GM23338 (cell line): ENCODE measurements at regions not wholly inside any gene's neighbourhood (a gene's known extent, or its start where the extent isn't known, plus 50 kb on each side); places are given as distances from the start of the nearest gene placed in this dataset.

Source experiments
- ATAC-seq: fragments of 200-7000 bp; cut with Tn5 transposase; 3 replicates; pipeline ENCODE4 v1.9.1; 2020
- DNase-seq: peaks from one replicate; pipeline ENCODE4 v3.0.0-alpha.2; 2015; ENCODE audit warnings: low spot score
- H2AFZ ChIP-seq: fragments of 200-600 bp; sonication (generic); 2 replicates; pipeline ENCODE4 v1.8.0; 2016; ENCODE audit warnings: antibody characterized with exemption, mild to moderate bottlenecking, moderate library complexity
- H3F3A ChIP-seq: fragments of 200-600 bp; sonication (generic); replicated peaks from 2 replicates; pipeline ENCODE4 v1.8.0; 2017; ENCODE audit warnings: antibody characterized with exemption, mixed run types, low read depth
- H3K27ac ChIP-seq: fragments of 200-600 bp; sonication (generic); 2 replicates; pipeline ENCODE4 v1.6.1; 2016; ENCODE audit warnings: low read depth
- H3K27me3 ChIP-seq: fragments of 200-600 bp; sonication (generic); 2 replicates; pipeline ENCODE4 v1.8.0; 2016; ENCODE audit warnings: mild to moderate bottlenecking, mixed run types, moderate library complexity; ENCODE audit not compliant: insufficient read depth
- H3K36me3 ChIP-seq: fragments of 200-600 bp; sonication (generic); 2 replicates; pipeline ENCODE4 v1.8.0; 2016; ENCODE audit warnings: mild to moderate bottlenecking; ENCODE audit not compliant: insufficient read depth
- H3K4me1 ChIP-seq: fragments of 200-600 bp; sonication (generic); 2 replicates; pipeline ENCODE4 v1.8.0; 2016; ENCODE audit warnings: mild to moderate bottlenecking, moderate library complexity; ENCODE audit not compliant: insufficient read depth
- H3K4me2 ChIP-seq: fragments of 200-600 bp; sonication (generic); 2 replicates; pipeline ENCODE4 v1.7.1; 2017; ENCODE audit warnings: mixed run types
- H3K4me3 ChIP-seq: fragments of 200-600 bp; sonication (generic); 2 replicates; pipeline ENCODE4 v1.6.1; 2016; ENCODE audit warnings: mixed run types
- H3K79me2 ChIP-seq: fragments of 200-600 bp; sonication (generic); replicated peaks from 2 replicates; pipeline ENCODE4 v1.8.0; 2017; ENCODE audit warnings: mild to moderate bottlenecking; ENCODE audit not compliant: insufficient read depth
- H3K9me2 ChIP-seq: fragments of 200-600 bp; sonication (generic); 2 replicates; pipeline ENCODE4 v1.8.0; 2017; ENCODE audit not compliant: insufficient read depth
- H4K20me1 ChIP-seq: fragments of 200-600 bp; sonication (generic); replicated peaks from 2 replicates; pipeline ENCODE4 v1.8.0; 2017; ENCODE audit warnings: mild to moderate bottlenecking; ENCODE audit not compliant: insufficient read depth
- H3K27ac Mint-ChIP-seq: 2 replicates; pipeline ENCODE4 v1.8.0; 2020; ENCODE audit warnings: inconsistent platforms, mild to moderate bottlenecking, moderate library complexity, mixed read lengths
- H3K27me3 Mint-ChIP-seq: 3 replicates; pipeline ENCODE4 v1.8.0; 2022; ENCODE audit warnings: low read depth, mild to moderate bottlenecking, moderate library complexity, mixed read lengths, inconsistent platforms; ENCODE audit not compliant: insufficient read depth, poor library complexity
- H3K36me3 Mint-ChIP-seq: 3 replicates; pipeline ENCODE4 v1.8.0; 2021; ENCODE audit warnings: low read depth, mild to moderate bottlenecking, inconsistent platforms, moderate library complexity, mixed read lengths
- H3K4me1 Mint-ChIP-seq: 3 replicates; pipeline ENCODE4 v1.8.0; 2020; ENCODE audit warnings: mild to moderate bottlenecking, inconsistent platforms, mixed read lengths
- H3K4me3 Mint-ChIP-seq: 3 replicates; pipeline ENCODE4 v1.8.0; 2021; ENCODE audit warnings: moderate library complexity, mild to moderate bottlenecking, inconsistent platforms, mixed read lengths
- H3K9me3 Mint-ChIP-seq: 3 replicates; pipeline ENCODE4 v1.8.0; 2020; ENCODE audit warnings: moderate library complexity, mild to moderate bottlenecking, inconsistent platforms, mixed read lengths
- CREB1 ChIP-seq: fragments of 250-450 bp; sonication (Bioruptor Pico); IDR thresholded peaks from 2 replicates; pipeline ENCODE4 v1.5.0; 2020; ENCODE audit warnings: low read depth, mild to moderate bottlenecking, moderate library complexity
- CTCF ChIP-seq, 2 experiments: fragments of 200-600 bp in 1 of 2; sonication (generic) in 1 of 2; conservative IDR thresholded peaks; 2 replicates each; pipeline versions ENCODE4 v1.5.1 to v1.6.1; 2016 to 2017; ENCODE audit warnings: antibody characterized with exemption in 2 of 2, low read depth in 2 of 2, mild to moderate bottlenecking in 2 of 2, moderate library complexity in 1 of 2
- ETS1 ChIP-seq: IDR thresholded peaks from 2 replicates; pipeline ENCODE4 v1.6.1; 2016; ENCODE audit warnings: antibody characterized with exemption
- EZH2 ChIP-seq: fragments of 200-600 bp; sonication (generic); IDR thresholded peaks from one replicate; pipeline ENCODE4 v1.8.0; 2017; ENCODE audit warnings: antibody characterized with exemption, mild to moderate bottlenecking, low read depth; ENCODE audit not compliant: unreplicated experiment
- EZH2phosphoT487 ChIP-seq: fragments of 200-600 bp; sonication (generic); IDR thresholded peaks from one replicate; pipeline ENCODE4 v1.8.1; 2018; ENCODE audit warnings: antibody characterized with exemption; ENCODE audit not compliant: unreplicated experiment
- NANOG ChIP-seq: IDR thresholded peaks from 2 replicates; pipeline ENCODE4 v1.6.1; 2016; ENCODE audit warnings: antibody characterized with exemption, borderline replicate concordance
- ZNF114 ChIP-seq: fragments of 250-450 bp; sonication (Bioruptor Pico); IDR thresholded peaks from 2 replicates; pipeline ENCODE4 v1.5.0; 2020; ENCODE audit warnings: mild to moderate bottlenecking, moderate library complexity
- ZNF462 ChIP-seq: fragments of 250-450 bp; sonication (Bioruptor Pico); IDR thresholded peaks from 2 replicates; pipeline ENCODE4 v1.5.0; 2020; ENCODE audit warnings: mild to moderate bottlenecking, moderate library complexity

- TF ChIP-seq ZNF462 (no peak), ZNF114 (CRISPR knock-in tag) (no peak), CREB1 (CRISPR knock-in tag) (no peak), NANOG (no peak), EZH2 (no peak), ETS1 (no peak)
These were observed 983.9 kb downstream of the CDH11 start (continued) for GRCh38 chr16:64138006-64138405.

GRCh38 chr16:64136743-64137142, 985.1 kb downstream of the CDH11 start:
- Mint-ChIP-seq H3K4me1 (peaks cover 9% of the 10 kb centered on the region), H3K36me3 (no peaks in the 10 kb centered on the region), H3K9me3 (no peaks in the 10 kb centered on the region; the same call in 2 of the 3 replicates), H3K4me3 (no peak overlapping the region), H3K27me3 (no peaks in the 10 kb centered on the region), H3K27ac (no peak overlapping the region)
- H3K9me2 ChIP-seq = 0 out of 2 replicates have a peak, but pooled peaks cover 2% of the 10 kb centered on the region
- H3K4me1 ChIP-seq = 0 out of 2 replicates have a peak, but pooled peaks cover 8% of the 10 kb centered on the region
- H2AFZ ChIP-seq = no peak overlapping the region
- H4K20me1 ChIP-seq = no peaks in the 10 kb centered on the region
- no peak overlapping the region for H3K4me2 ChIP-seq
- DNase-seq = no peak
- no peaks in the 10 kb centered on the region for H3K27me3 ChIP-seq
- no peak for ATAC-seq
- no peak overlapping the region for H3K4me3 ChIP-seq
- H3K36me3 ChIP-seq = no peaks in the 10 kb centered on the region
- H3K79me2 ChIP-seq = no peaks in the 10 kb centered on the region
- H3K27ac ChIP-seq = no peak overlapping the region
- H3F3A ChIP-seq = no peaks in the 10 kb centered on the region
- no peak for TF ChIP-seq CTCF (conservative IDR thresholded peaks at IDR 0.05; ENCODE audit: low read depth in 2 of 2)
- no peak for TF ChIP-seq ETS1
- no peak for TF ChIP-seq EZH2
- TF ChIP-seq EZH2phosphoT487 = no peak
- no peak for TF ChIP-seq ZNF114 (CRISPR knock-in tag)
- TF ChIP-seq CREB1 (CRISPR knock-in tag) = no peak
